VCaP (cell line): ENCODE measurements at regions not wholly inside any gene's neighbourhood (a gene's known extent, or its start where the extent isn't known, plus 50 kb on each side); places are given as distances from the start of the nearest gene placed in this dataset.
A peak's percentile ranks its signal among the peaks of the same experiment; 100 is the strongest.

Experiments
- H3K27ac ChIP-seq: fragments of 450-650 bp; 2 replicates; pipeline ENCODE4 v1.5.1; 2017
- CTCF ChIP-seq: fragments of 450-650 bp; conservative IDR thresholded peaks from 2 replicates; pipeline ENCODE4 v1.5.1; 2017; ENCODE audit warnings: mild to moderate bottlenecking, moderate library complexity

- no peak overlapping the region for H3K27ac ChIP-seq
- TF ChIP-seq CTCF = no peak
Measured at GRCh38 chr9:78577156-78577906, 280.4 kb downstream of the PSAT1 start.

GRCh38 chr9:78578072-78578471 is 281.1 kb downstream of the PSAT1 start:
- no peak for TF ChIP-seq CTCF
- H3K27ac ChIP-seq = no peak overlapping the region

- no peak overlapping the region for H3K27ac ChIP-seq
- no peak for TF ChIP-seq CTCF
Measured at GRCh38 chr9:78582821-78583220, 285.9 kb downstream of the PSAT1 start.

- no peak for TF ChIP-seq CTCF
- H3K27ac ChIP-seq = peak overlapping the region; percentile 3; the same call in 1 of the 2 replicates
Measured at GRCh38 chr9:78584589-78584988, 287.7 kb downstream of the PSAT1 start.

- H3K27ac ChIP-seq = no peak overlapping the region
- no peak for TF ChIP-seq CTCF
Measured at GRCh38 chr9:78585909-78586308, 289.0 kb downstream of the PSAT1 start.

- no peak overlapping the region for H3K27ac ChIP-seq
Measured at GRCh38 chr9:78590068-78590467, 293.1 kb downstream of the PSAT1 start.

GRCh38 chr9:78592811-78593210 is 295.9 kb downstream of the PSAT1 start:
- no peak overlapping the region for H3K27ac ChIP-seq
- no peak for TF ChIP-seq CTCF

More at GRCh38 chr9:78590068-78590467, 293.1 kb downstream of the PSAT1 start:
- TF ChIP-seq CTCF = no peak
